ENCODE measurements at regions not wholly inside any gene's neighbourhood (a gene's known extent, or its start where the extent isn't known, plus 50 kb on each side); places are given as distances from the start of the nearest gene placed in this dataset.
"Not testable (repeated sequence)": the region's sequence is repeated elsewhere in the genome, so short reads cannot be mapped to it uniquely, and the experiment has no call there.

GRCh38 chr2:145755019-145755837 is 1235.3 kb upstream of the ZEB2 start:
- H3K9ac ChIP-seq (ENCODE audit: low read depth, low read length), result no peak overlapping the region
- no peaks in the 10 kb centered on the region for H3K36me3 ChIP-seq (ENCODE audit: insufficient read depth, low read length)
- H3K9me3 ChIP-seq (ENCODE audit: control insufficient read depth, insufficient read depth, low read length), result no peaks in the 10 kb centered on the region
- peaks cover 34% of the 10 kb centered on the region for H3K4me1 ChIP-seq (ENCODE audit: insufficient read depth, low read length)

- peaks cover 27% of the 10 kb centered on the region for H3K4me1 ChIP-seq (ENCODE audit: insufficient read depth, low read length)
- H3K9me3 ChIP-seq (ENCODE audit: control insufficient read depth, insufficient read depth, low read length), result no peaks in the 10 kb centered on the region
- H3K9ac ChIP-seq (ENCODE audit: low read depth, low read length), result no peak overlapping the region
- H3K36me3 ChIP-seq (ENCODE audit: insufficient read depth, low read length), result no peaks in the 10 kb centered on the region
These were observed 1234.0 kb upstream of the ZEB2 start for GRCh38 chr2:145753966-145754365.

DNA sequence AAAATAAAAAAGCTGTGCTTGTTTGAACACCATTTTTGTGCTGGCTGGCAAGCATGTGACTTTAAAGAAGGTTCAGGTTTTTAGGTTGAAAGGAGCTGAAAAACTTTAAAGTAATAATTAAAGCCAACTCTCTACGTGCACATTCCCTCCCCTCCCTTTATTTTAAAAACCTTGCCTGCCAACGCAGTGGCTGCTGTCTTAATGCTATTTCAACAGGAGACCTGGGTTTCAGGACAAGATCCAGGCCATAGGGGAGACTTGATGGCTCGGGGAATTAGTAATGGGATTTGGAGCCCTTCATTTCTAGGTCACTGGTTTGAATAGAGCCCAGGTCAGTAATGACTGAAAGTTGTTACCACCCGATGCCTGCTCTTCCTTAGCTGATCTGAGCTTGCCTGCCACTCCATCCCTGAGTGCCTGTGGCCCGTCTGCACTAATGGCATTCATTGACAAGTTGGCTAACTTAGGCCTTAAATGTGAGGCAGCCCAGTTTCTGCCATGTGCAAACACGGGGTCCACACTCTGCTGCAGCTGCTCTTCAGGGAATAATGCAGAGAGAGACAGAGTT is 1233.2 kb upstream of the ZEB2 start:
- Histone ChIP-seq H3K9me3 (ENCODE audit: control insufficient read depth, insufficient read depth, low read length) (no peaks in the 10 kb centered on the region), H3K9ac (ENCODE audit: low read depth, low read length) (no peak overlapping the region), H3K36me3 (ENCODE audit: insufficient read depth, low read length) (no peaks in the 10 kb centered on the region), H3K4me1 (ENCODE audit: insufficient read depth, low read length) (peaks cover 27% of the 10 kb centered on the region)

DNA sequence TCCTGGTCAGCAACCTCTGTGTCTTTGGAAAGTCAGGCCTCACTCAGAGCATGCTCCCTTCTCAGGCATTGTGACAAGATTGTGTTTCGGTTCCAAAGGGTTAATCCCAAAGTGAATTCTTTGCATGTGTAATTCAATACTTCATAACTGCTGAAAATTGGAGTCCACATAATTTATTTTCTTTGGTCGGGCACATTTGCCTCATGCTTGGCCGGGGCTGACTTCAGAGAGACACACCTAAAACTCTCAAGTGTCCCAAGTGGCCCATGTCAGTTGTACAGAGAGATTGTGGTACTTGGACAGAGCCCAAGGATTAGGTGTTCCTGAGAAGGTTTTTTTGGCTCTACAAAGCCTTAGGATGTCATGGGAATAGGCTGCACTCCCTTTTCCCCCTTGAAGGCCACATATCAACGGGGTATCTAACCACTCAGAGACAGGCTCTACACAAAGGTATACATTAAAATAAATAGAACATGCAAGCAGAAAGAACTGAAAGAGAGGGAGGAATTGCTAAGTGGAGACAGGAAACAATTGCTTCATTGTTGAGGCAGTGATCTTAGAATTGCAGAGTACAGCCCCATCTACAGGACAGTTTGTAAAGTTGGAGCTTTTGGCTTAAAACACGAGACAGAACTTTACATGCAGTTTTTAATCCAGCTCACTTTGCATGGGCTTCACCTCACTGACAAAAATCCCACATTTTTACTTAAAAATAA is 1232.3 kb upstream of the ZEB2 start:
- Histone ChIP-seq H3K9me3 (ENCODE audit: control insufficient read depth, insufficient read depth, low read length) (no peaks in the 10 kb centered on the region), H3K9ac (ENCODE audit: low read depth, low read length) (no peak overlapping the region), H3K4me1 (ENCODE audit: insufficient read depth, low read length) (peaks cover 27% of the 10 kb centered on the region), H3K36me3 (ENCODE audit: insufficient read depth, low read length) (no peaks in the 10 kb centered on the region)

- H3K36me3 ChIP-seq (ENCODE audit: insufficient read depth, low read length), result no peaks in the 10 kb centered on the region
- H3K4me1 ChIP-seq (ENCODE audit: insufficient read depth, low read length), result peaks cover 27% of the 10 kb centered on the region
- H3K9ac ChIP-seq (ENCODE audit: low read depth, low read length), result no peak overlapping the region
- H3K9me3 ChIP-seq (ENCODE audit: control insufficient read depth, insufficient read depth, low read length), result no peaks in the 10 kb centered on the region
These were observed 1231.7 kb upstream of the ZEB2 start for GRCh38 chr2:145751629-145752028.

DNA sequence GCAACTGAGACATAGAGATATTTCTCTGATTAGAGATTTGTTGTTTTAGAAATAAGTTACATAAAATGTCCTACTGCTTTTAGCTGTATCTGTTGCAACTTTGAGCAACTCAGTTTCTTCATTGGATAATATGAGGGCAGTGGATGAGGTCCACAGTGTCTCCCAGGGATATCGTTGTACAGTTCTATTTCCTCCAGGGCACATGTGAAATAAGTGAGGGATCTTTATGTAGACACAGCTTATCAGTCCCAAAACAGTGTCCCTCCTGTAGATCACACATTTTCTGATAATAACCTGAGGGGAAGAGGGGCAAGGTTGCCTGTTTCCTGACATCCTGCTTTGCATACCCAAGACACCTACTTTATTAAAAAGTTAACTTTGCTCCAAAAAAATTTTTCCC is 1231.2 kb upstream of the ZEB2 start:
- no peak overlapping the region; the same call in 1 of the 2 replicates for H3K9ac ChIP-seq (ENCODE audit: low read depth, low read length)
- no peaks in the 10 kb centered on the region for H3K36me3 ChIP-seq (ENCODE audit: insufficient read depth, low read length)
- H3K9me3 ChIP-seq (ENCODE audit: control insufficient read depth, insufficient read depth, low read length), result no peaks in the 10 kb centered on the region
- H3K4me1 ChIP-seq (ENCODE audit: insufficient read depth, low read length), result peaks cover 27% of the 10 kb centered on the region

- Histone ChIP-seq H3K36me3 (ENCODE audit: insufficient read depth, low read length) (no peaks in the 10 kb centered on the region), H3K9ac (ENCODE audit: low read depth, low read length) (no peak overlapping the region), H3K4me1 (ENCODE audit: insufficient read depth, low read length) (peaks cover 27% of the 10 kb centered on the region), H3K9me3 (ENCODE audit: control insufficient read depth, insufficient read depth, low read length) (no peaks in the 10 kb centered on the region)
These were observed 1230.7 kb upstream of the ZEB2 start for GRCh38 chr2:145750612-145751011.

- Histone ChIP-seq H3K36me3 (ENCODE audit: insufficient read depth, low read length) (no peaks in the 10 kb centered on the region), H3K9ac (ENCODE audit: low read depth, low read length) (no peak overlapping the region), H3K9me3 (ENCODE audit: control insufficient read depth, insufficient read depth, low read length) (no peaks in the 10 kb centered on the region), H3K4me1 (ENCODE audit: insufficient read depth, low read length) (peaks cover 27% of the 10 kb centered on the region)
These were observed 1230.2 kb upstream of the ZEB2 start for GRCh38 chr2:145750144-145750543.

DNA sequence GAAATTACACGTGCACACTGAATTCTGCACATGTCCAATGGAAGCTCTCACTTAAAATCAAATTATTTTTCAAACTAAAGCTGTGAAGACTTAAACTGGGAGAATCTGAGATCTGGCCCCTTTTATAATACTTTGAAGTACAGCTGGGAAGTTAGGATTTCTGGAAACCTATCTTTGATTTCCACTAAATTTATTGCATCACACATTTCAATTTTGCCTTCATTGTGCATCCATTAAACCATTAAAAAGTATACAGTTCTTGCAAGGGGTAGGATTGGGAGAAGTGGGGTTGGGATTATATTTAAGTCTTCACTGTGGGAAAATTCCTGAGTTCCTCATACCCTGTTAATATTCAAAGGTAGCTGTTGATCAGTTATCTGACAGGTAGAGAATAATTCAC is 1229.6 kb upstream of the ZEB2 start:
- Histone ChIP-seq H3K9ac (ENCODE audit: low read depth, low read length) (no peak overlapping the region), H3K4me1 (ENCODE audit: insufficient read depth, low read length) (peaks cover 27% of the 10 kb centered on the region), H3K36me3 (ENCODE audit: insufficient read depth, low read length) (no peaks in the 10 kb centered on the region), H3K9me3 (ENCODE audit: control insufficient read depth, insufficient read depth, low read length) (no peaks in the 10 kb centered on the region)

DNA sequence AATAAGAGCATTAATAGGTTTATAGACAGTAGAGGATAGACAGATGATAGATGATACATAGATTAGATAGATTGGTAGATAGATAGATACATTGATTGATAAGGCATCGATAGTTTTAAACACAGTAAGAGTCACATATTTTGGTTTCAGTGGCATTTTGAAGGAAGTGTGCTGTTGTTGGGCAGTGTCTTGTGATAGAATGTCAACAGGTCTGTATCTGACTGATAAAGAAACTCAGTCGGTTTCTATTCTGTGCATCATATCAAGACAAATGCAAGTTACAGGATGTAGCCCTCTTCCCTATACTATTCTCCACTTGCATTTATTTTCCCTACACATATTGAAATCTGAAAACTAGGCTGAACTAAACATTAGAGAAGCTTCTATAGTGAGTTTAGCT is 1229.0 kb upstream of the ZEB2 start:
- H3K36me3 ChIP-seq (ENCODE audit: insufficient read depth, low read length), result no peaks in the 10 kb centered on the region
- H3K9ac ChIP-seq (ENCODE audit: low read depth, low read length), result no peak overlapping the region
- peaks cover 27% of the 10 kb centered on the region for H3K4me1 ChIP-seq (ENCODE audit: insufficient read depth, low read length)
- H3K9me3 ChIP-seq (ENCODE audit: control insufficient read depth, insufficient read depth, low read length), result no peaks in the 10 kb centered on the region

- Histone ChIP-seq H3K9ac (ENCODE audit: low read depth, low read length) (no peak overlapping the region), H3K36me3 (ENCODE audit: insufficient read depth, low read length) (no peaks in the 10 kb centered on the region), H3K4me1 (ENCODE audit: insufficient read depth, low read length) (peaks cover 25% of the 10 kb centered on the region), H3K9me3 (ENCODE audit: control insufficient read depth, insufficient read depth, low read length) (no peaks in the 10 kb centered on the region)
These were observed 1227.8 kb upstream of the ZEB2 start for GRCh38 chr2:145747715-145748114.

GRCh38 chr2:145745387-145745721 is 1225.4 kb upstream of the ZEB2 start:
- H3K4me1 ChIP-seq (ENCODE audit: insufficient read depth, low read length); H3K9ac ChIP-seq (ENCODE audit: low read depth, low read length); H3K36me3 ChIP-seq (ENCODE audit: insufficient read depth, low read length); H3K9me3 ChIP-seq (ENCODE audit: control insufficient read depth, insufficient read depth, low read length): not testable (repeated sequence)

GRCh38 chr2:145744541-145745386 is 1224.8 kb upstream of the ZEB2 start:
- no peaks in the 10 kb centered on the region for H3K9me3 ChIP-seq (ENCODE audit: control insufficient read depth, insufficient read depth, low read length)
- H3K9ac ChIP-seq (ENCODE audit: low read depth, low read length), result no peak overlapping the region
- H3K4me1 ChIP-seq (ENCODE audit: insufficient read depth, low read length), result no peaks in the 10 kb centered on the region
- no peaks in the 10 kb centered on the region for H3K36me3 ChIP-seq (ENCODE audit: insufficient read depth, low read length)

DNA sequence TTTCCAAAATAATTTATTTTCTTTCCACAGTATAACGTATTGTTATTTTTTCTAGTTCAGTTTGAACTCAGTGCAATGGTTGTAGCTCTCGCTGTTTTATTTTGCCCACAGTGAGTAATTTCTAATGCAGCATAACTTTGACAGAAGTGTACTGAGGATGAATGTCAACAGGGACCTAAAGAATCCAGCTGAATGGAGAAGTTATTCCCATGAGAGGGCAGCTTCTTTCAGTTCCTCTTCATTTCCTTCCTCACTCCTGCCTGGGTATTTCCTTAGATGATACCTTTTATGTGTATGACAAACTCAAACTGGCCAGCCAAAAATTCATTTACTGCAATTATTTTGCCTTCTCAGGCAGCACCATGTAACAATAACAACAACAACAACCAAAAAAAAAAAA is 1223.1 kb upstream of the ZEB2 start:
- Histone ChIP-seq H3K4me1 (ENCODE audit: insufficient read depth, low read length) (no peaks in the 10 kb centered on the region), H3K9me3 (ENCODE audit: control insufficient read depth, insufficient read depth, low read length) (no peaks in the 10 kb centered on the region), H3K9ac (ENCODE audit: low read depth, low read length) (no peak overlapping the region), H3K36me3 (ENCODE audit: insufficient read depth, low read length) (no peaks in the 10 kb centered on the region)
